ENCODE measurements at regions not wholly inside any gene's neighbourhood (a gene's known extent, or its start where the extent isn't known, plus 50 kb on each side); places are given as distances from the start of the nearest gene placed in this dataset.

GRCh38 chr4:149077181-149077580, 635.0 kb upstream of the NR3C2 start:
- no peak for TF ChIP-seq EZH2 (IDR thresholded peaks at IDR 0.05; ENCODE audit: low read depth, low read length, severe bottlenecking)
- TF ChIP-seq GABPA (IDR thresholded peaks at IDR 0.05; ENCODE audit: borderline replicate concordance, insufficient read depth, low read length), result no peak
- TF ChIP-seq JUND (IDR thresholded peaks at IDR 0.05; ENCODE audit: low read length), result no peak
- TF ChIP-seq POLR2AphosphoS5 (IDR thresholded peaks at IDR 0.05; ENCODE audit: low read depth, low read length), result no peak
- no peak for TF ChIP-seq RFX5 (IDR thresholded peaks at IDR 0.05; ENCODE audit: borderline replicate concordance, low read depth, low read length)
- TF ChIP-seq CTCF (IDR thresholded peaks at IDR 0.05; ENCODE audit: control extremely low read depth in 1 of 3, insufficient read depth in 1 of 3, low read depth in 1 of 3, low read length in 3 of 3), result no peak
- TF ChIP-seq POLR2A (IDR thresholded peaks at IDR 0.05; ENCODE audit: control extremely low read depth in 1 of 2, low read depth in 2 of 2, low read length in 2 of 2), result no peak
- TF ChIP-seq, protein P1, sequence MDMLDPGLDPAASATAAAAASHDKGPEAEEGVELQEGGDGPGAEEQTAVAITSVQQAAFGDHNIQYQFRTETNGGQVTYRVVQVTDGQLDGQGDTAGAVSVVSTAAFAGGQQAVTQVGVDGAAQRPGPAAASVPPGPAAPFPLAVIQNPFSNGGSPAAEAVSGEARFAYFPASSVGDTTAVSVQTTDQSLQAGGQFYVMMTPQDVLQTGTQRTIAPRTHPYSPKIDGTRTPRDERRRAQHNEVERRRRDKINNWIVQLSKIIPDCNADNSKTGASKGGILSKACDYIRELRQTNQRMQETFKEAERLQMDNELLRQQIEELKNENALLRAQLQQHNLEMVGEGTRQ (IDR thresholded peaks at IDR 0.05; ENCODE audit: low read length), result no peak

Measured in H1 (cell line).